Caco-2 (cell line): ENCODE measurements at regions not wholly inside any gene's neighbourhood (a gene's known extent, or its start where the extent isn't known, plus 50 kb on each side); places are given as distances from the start of the nearest gene placed in this dataset.

Experiments used
- BruUV-seq: library from RNA; stranded (reverse); fragments of 400-500 nt; replicated peaks from 2 replicates; lab custom pipeline; 2021; lab: Mats Ljungman, UMichigan
- CTCF ChIA-PET: fragments of 300-600 bp; sonication (Branson Sonifier 250); formaldehyde crosslinking; loops from one replicate; lab custom pipeline; 2022; ENCODE audit warnings: antibody characterized with exemption; lab: Charles Lee
- POLR2A ChIA-PET: fragments of 300-600 bp; sonication (Branson Sonifier 250); formaldehyde crosslinking; loops from one replicate; lab custom pipeline; 2022; ENCODE audit warnings: antibody characterized with exemption; lab: Charles Lee
- DNase-seq, 2 experiments: peaks; one replicate each; pipeline versions ENCODE4 v3.0.0 to v3.0.0-alpha.2; 2020 to 2022
- H3K27me3 ChIP-seq: replicated peaks from 2 replicates; pipeline ENCODE4 v1.6.0; 2011; ENCODE audit warnings: low read length; ENCODE audit not compliant: control insufficient read depth, insufficient read depth
- H3K36me3 ChIP-seq: 2 replicates; pipeline ENCODE4 v1.5.1; 2011; ENCODE audit warnings: low read length; ENCODE audit not compliant: control insufficient read depth, insufficient read depth
- H3K4me1 ChIP-seq: fragments of 250-450 bp; sonication (Bioruptor Pico); 2 replicates; pipeline ENCODE4 v1.5.1; 2020; ENCODE audit warnings: mild to moderate bottlenecking
- H3K4me3 ChIP-seq: 2 replicates; pipeline ENCODE4 v1.5.1; 2011; ENCODE audit warnings: low read depth, mild to moderate bottlenecking, control low read depth, low read length
- H3K9me3 ChIP-seq: fragments of 250-450 bp; sonication (Bioruptor Pico); 2 replicates; pipeline ENCODE4 v1.5.1; 2020; ENCODE audit warnings: mild to moderate bottlenecking, moderate library complexity
- H3K27ac Mint-ChIP-seq: one replicate; pipeline ENCODE4 v1.8.0; 2022; ENCODE audit warnings: mixed read lengths; ENCODE audit not compliant: unreplicated experiment
- H3K27me3 Mint-ChIP-seq: one replicate; pipeline ENCODE4 v1.8.0; 2022; ENCODE audit warnings: mixed read lengths; ENCODE audit not compliant: insufficient read depth, unreplicated experiment
- H3K36me3 Mint-ChIP-seq: one replicate; pipeline ENCODE4 v1.8.0; 2022; ENCODE audit warnings: mild to moderate bottlenecking, mixed read lengths; ENCODE audit not compliant: insufficient read depth, unreplicated experiment
- H3K4me1 Mint-ChIP-seq: one replicate; pipeline ENCODE4 v1.8.0; 2022; ENCODE audit warnings: low read depth, mixed read lengths; ENCODE audit not compliant: unreplicated experiment
- H3K4me3 Mint-ChIP-seq: one replicate; pipeline ENCODE4 v1.8.0; 2022; ENCODE audit warnings: mild to moderate bottlenecking, moderate library complexity, mixed read lengths; ENCODE audit not compliant: unreplicated experiment
- H3K9me3 Mint-ChIP-seq: one replicate; pipeline ENCODE4 v1.8.0; 2022; ENCODE audit warnings: mixed read lengths; ENCODE audit not compliant: unreplicated experiment
- CTCF ChIP-seq, 2 experiments: fragments of 200-600 bp in 1 of 2; IDR thresholded peaks; 1 replicate in 1 of 2; 2 replicates in 1 of 2; pipeline versions ENCODE4 v1.5.1 to v1.8.0; 2011 to 2022; ENCODE audit warnings: antibody characterized with exemption in 1 of 2, control low read depth in 1 of 2, inconsistent platforms in 1 of 2, low read depth in 1 of 2, low read length in 1 of 2, mild to moderate bottlenecking in 1 of 2, moderate library complexity in 1 of 2; ENCODE audit not compliant: insufficient read depth in 1 of 2, severe bottlenecking in 1 of 2, unreplicated experiment in 1 of 2
- intact Hi-C: fragments of 100-400 bp; cut with micrococcal nuclease; formaldehyde crosslinking; loops from one replicate; pipeline ENCODE4 v1.10.0; 2022; ENCODE audit not compliant: unreplicated experiment

DNA sequence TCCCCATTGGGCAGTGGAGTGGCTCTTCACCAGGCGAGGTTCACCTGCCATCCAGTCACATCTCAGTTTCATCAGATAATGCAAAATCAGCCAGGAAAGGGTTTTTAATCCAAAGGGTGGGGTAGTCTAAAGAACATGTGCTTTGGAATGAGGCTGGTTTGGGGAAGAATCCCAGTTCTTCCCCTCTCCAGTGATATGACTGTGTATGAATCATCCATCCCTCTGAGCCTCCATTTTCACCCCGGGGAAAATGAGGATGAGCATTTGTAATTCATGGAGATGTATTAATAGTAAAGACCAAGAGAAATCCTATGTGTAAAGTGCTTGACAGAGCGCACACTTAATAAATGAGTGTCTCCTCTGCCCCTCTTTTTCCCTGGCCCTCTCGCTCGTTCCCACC lies 215.1 kb upstream of the FGGY start:
- DNase-seq, result no peak
- no TSS peak for BruUV-seq
- TF ChIP-seq CTCF (IDR thresholded peaks at IDR 0.05; ENCODE audit: insufficient read depth in 1 of 2, low read depth in 1 of 2, low read length in 1 of 2, severe bottlenecking in 1 of 2, unreplicated experiment in 1 of 2), result no peak
- Mint-ChIP-seq H3K27me3 (no peaks in the 10 kb centered on the region), H3K4me3 (no peak overlapping the region), H3K9me3 (no peaks in the 10 kb centered on the region), H3K27ac (no peak overlapping the region), H3K4me1 (peaks cover 11% of the 10 kb centered on the region), H3K36me3 (no peaks in the 10 kb centered on the region)
- CTCF ChIA-PET, result no interaction called here
- intact Hi-C loops, result no loop called here
- POLR2A ChIA-PET, result no interaction called here
- Histone ChIP-seq H3K36me3 (no peaks in the 10 kb centered on the region), H3K4me3 (no peak overlapping the region), H3K27me3 (no peaks in the 10 kb centered on the region), H3K9me3 (no peaks in the 10 kb centered on the region), H3K4me1 (no peaks in the 10 kb centered on the region)

GRCh38 chr1:59083946-59084865 lies 212.7 kb upstream of the FGGY start:
- Histone ChIP-seq H3K4me1 (no peaks in the 10 kb centered on the region), H3K27me3 (no peaks in the 10 kb centered on the region), H3K4me3 (no peak overlapping the region), H3K36me3 (no peaks in the 10 kb centered on the region), H3K9me3 (no peaks in the 10 kb centered on the region)
- H3K9me3 Mint-ChIP-seq, result peaks cover 2% of the 10 kb centered on the region
- H3K27me3 Mint-ChIP-seq, result no peaks in the 10 kb centered on the region
- POLR2A ChIA-PET, result interaction anchor here (0.6 kb wide), 1 partner anchor 76 kb away, joined by 3 read pairs; no protein-coding TSS in a partner anchor
- DNase-seq, result no peak
- H3K36me3 Mint-ChIP-seq, result no peaks in the 10 kb centered on the region
- TF ChIP-seq CTCF (IDR thresholded peaks at IDR 0.05; ENCODE audit: insufficient read depth in 1 of 2, low read depth in 1 of 2, low read length in 1 of 2, severe bottlenecking in 1 of 2, unreplicated experiment in 1 of 2), result no peak
- CTCF ChIA-PET, result no interaction called here
- no peak overlapping the region for H3K27ac Mint-ChIP-seq
- intact Hi-C loops, result no loop called here
- BruUV-seq, result no TSS peak
- H3K4me1 Mint-ChIP-seq, result no peaks in the 10 kb centered on the region
- no peak overlapping the region for H3K4me3 Mint-ChIP-seq

DNA sequence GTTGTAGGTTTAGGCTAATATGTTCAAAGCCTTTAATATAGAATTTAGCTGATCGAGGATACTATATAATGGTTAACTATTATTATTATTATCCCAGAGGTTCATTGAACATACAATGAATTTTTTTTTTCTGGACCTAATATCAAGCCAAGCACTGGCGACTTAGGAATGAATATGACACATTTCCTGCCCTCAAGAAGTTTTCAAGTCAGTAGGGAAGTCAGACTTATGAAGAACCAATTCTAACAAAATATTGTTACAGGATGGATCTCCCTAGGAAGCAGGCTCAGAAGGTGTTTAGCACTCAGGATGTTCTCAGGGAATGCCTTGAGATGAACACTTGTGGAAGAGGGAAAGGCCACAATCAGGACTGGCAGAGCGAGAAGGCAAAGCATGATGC lies 211.8 kb upstream of the FGGY start:
- H3K9me3 Mint-ChIP-seq, result peaks cover 9% of the 10 kb centered on the region
- Histone ChIP-seq H3K4me3 (no peak overlapping the region), H3K4me1 (no peaks in the 10 kb centered on the region), H3K9me3 (no peaks in the 10 kb centered on the region), H3K27me3 (no peaks in the 10 kb centered on the region), H3K36me3 (no peaks in the 10 kb centered on the region)
- TF ChIP-seq CTCF (IDR thresholded peaks at IDR 0.05; ENCODE audit: insufficient read depth in 1 of 2, low read depth in 1 of 2, low read length in 1 of 2, severe bottlenecking in 1 of 2, unreplicated experiment in 1 of 2), result no peak
- no TSS peak for BruUV-seq
- no peaks in the 10 kb centered on the region for H3K36me3 Mint-ChIP-seq
- no peaks in the 10 kb centered on the region for H3K27me3 Mint-ChIP-seq
- intact Hi-C loops, result no loop called here
- H3K4me1 Mint-ChIP-seq, result no peaks in the 10 kb centered on the region
- ChIA-PET CTCF (no interaction called here), POLR2A (no interaction called here)
- no peak overlapping the region for H3K27ac Mint-ChIP-seq
- DNase-seq, result no peak
- no peak overlapping the region for H3K4me3 Mint-ChIP-seq
